Sigmoid colon (tissue), 6 donors: ENCODE measurements at regions not wholly inside any gene's neighbourhood (a gene's known extent, or its start where the extent isn't known, plus 50 kb on each side); places are given as distances from the start of the nearest gene placed in this dataset.
A peak's percentile ranks its signal among the peaks of the same experiment; 100 is the strongest.

Experiments used
- DNase-seq: peaks from one replicate; pipeline ENCODE4 v3.0.0-alpha.2; 2019
- H3K27ac ChIP-seq, 4 donors: fragments of 200-600 bp; sonication (generic); one replicate each; pipeline ENCODE4 v1.5.1; 2016 to 2019; ENCODE audit warnings: mild to moderate bottlenecking in 1 of 4
- H3K27me3 ChIP-seq, 3 donors: fragments of 200-600 bp; sonication (generic); one replicate each; pipeline ENCODE4 v1.5.1; 2019; ENCODE audit warnings: mild to moderate bottlenecking in 1 of 3
- H3K36me3 ChIP-seq, 4 donors: fragments of 200-600 bp; sonication (generic); one replicate each; pipeline ENCODE4 v1.5.1; 2016 to 2019
- H3K4me1 ChIP-seq, 4 donors: fragments of 200-600 bp; sonication (generic); one replicate each; pipeline ENCODE4 v1.5.1; 2017 to 2019
- H3K4me3 ChIP-seq, 4 donors: fragments of 200-600 bp; sonication (generic); one replicate each; pipeline ENCODE4 v1.5.1; 2017 to 2019; ENCODE audit warnings: mild to moderate bottlenecking in 2 of 4, moderate library complexity in 1 of 4
- H3K9me3 ChIP-seq, 4 donors: fragments of 200-600 bp in 3 of 4; sonication (generic) in 3 of 4; one replicate each; pipeline versions ENCODE4 v1.5.1 to v1.6.1; 2013 to 2019
- EP300 ChIP-seq, 4 donors: sonication (generic); formaldehyde crosslinking; IDR thresholded peaks; one replicate each; pipeline ENCODE4 v1.6.1; 2017; ENCODE audit warnings: antibody characterized with exemption in 4 of 4
- POLR2A ChIP-seq, 2 donors: fragments of 450-650 bp; IDR thresholded peaks; one replicate each; pipeline ENCODE4 v1.6.1; 2016; ENCODE audit warnings: antibody characterized with exemption in 2 of 2, mild to moderate bottlenecking in 2 of 2, moderate library complexity in 2 of 2
- POLR2AphosphoS5 ChIP-seq, 4 donors: sonication (generic); formaldehyde crosslinking; IDR thresholded peaks; one replicate each; pipeline ENCODE4 v1.6.1; 2017; ENCODE audit warnings: antibody characterized with exemption in 4 of 4
- WGBS, 2 donors: extraction: QIAGEN DNeasy Blood & Tissue Kit; methylation state at CpG; one replicate each; pipeline ENCODE4 v1.1.7; 2013; 5-methylcytosine and 5-hydroxymethylcytosine counted together
- intact Hi-C: fragments of 100-400 bp; cut with DNase I; formaldehyde crosslinking; loops from one replicate; pipeline ENCODE4 v1.15.1; 2023
- TF ChIP-seq, protein P1 (sequence below), 4 experiments: fragments of 450-650 bp in 3 of 4; fragments of 200-600 bp in 1 of 4; IDR thresholded peaks; one replicate each; pipeline ENCODE4 v1.5.1; 2016 to 2019; ENCODE audit warnings: antibody characterized with exemption in 4 of 4, mild to moderate bottlenecking in 3 of 4, moderate library complexity in 2 of 4
- donor health status: healthy with polysubstance abuse.
- donor health status: healthy.

DNA sequence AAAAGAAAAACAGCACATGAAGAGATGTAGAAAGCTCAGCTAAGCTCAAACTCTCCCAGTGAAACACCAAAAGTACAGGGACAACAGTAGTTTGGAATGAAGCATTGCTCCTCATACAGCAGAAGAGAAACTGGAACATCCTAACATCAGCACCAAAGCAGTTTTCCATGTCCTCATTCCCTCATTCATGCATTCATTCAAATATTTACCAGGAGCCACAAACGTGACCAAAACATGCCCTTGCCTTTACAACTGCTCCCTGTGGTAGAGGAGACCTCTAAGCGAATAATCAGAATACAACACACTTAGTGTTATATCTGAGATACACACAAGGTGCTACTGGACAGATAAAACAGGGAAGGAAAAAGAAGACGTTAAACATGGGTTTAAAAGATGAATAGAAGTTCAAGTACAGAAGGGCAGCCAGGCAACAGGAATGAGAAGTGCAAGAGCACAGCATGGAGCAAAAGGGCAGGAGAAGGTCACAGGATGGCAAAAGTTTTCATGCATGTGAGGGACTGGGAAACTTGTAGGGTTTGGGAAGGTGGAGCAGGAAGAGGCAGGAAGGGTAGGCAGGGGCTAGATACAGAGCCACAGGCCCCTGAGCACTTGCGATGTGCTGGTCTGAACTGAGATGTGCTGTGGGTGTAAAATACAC, 58.5 kb upstream of the LMCD1 start:
- no peak for DNase-seq
- H3K4me3 ChIP-seq = no peak overlapping the region
- H3K4me1 ChIP-seq = peaks cover 0 to 40% (median 33%) of the 10 kb centered on the region in 4 donors
- WGBS, 2 donors = 68 to 78% methylated on average over 4 of the region's 4 CpGs
- TF ChIP-seq POLR2A (IDR thresholded peaks at IDR 0.05) (no peak), EP300 (IDR thresholded peaks at IDR 0.05) (no peak), POLR2AphosphoS5 (IDR thresholded peaks at IDR 0.05) (no peak)
- TF ChIP-seq, protein P1, sequence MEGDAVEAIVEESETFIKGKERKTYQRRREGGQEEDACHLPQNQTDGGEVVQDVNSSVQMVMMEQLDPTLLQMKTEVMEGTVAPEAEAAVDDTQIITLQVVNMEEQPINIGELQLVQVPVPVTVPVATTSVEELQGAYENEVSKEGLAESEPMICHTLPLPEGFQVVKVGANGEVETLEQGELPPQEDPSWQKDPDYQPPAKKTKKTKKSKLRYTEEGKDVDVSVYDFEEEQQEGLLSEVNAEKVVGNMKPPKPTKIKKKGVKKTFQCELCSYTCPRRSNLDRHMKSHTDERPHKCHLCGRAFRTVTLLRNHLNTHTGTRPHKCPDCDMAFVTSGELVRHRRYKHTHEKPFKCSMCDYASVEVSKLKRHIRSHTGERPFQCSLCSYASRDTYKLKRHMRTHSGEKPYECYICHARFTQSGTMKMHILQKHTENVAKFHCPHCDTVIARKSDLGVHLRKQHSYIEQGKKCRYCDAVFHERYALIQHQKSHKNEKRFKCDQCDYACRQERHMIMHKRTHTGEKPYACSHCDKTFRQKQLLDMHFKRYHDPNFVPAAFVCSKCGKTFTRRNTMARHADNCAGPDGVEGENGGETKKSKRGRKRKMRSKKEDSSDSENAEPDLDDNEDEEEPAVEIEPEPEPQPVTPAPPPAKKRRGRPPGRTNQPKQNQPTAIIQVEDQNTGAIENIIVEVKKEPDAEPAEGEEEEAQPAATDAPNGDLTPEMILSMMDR (IDR thresholded peaks at IDR 0.05) = no peak
- H3K27me3 ChIP-seq = no peaks in the 10 kb centered on the region
- intact Hi-C loops = loop anchor here (1.0 to 5.0 kb wide), 3 partner anchors 59 to 180 kb away; partner anchors contain the start of gene LMCD1
- H3K36me3 ChIP-seq = no peaks in the 10 kb centered on the region
- no peaks in the 10 kb centered on the region for H3K9me3 ChIP-seq
- H3K27ac ChIP-seq = peak overlapping the region in 3 of 4 donors; percentile 73 to 76 (median 76)

DNA sequence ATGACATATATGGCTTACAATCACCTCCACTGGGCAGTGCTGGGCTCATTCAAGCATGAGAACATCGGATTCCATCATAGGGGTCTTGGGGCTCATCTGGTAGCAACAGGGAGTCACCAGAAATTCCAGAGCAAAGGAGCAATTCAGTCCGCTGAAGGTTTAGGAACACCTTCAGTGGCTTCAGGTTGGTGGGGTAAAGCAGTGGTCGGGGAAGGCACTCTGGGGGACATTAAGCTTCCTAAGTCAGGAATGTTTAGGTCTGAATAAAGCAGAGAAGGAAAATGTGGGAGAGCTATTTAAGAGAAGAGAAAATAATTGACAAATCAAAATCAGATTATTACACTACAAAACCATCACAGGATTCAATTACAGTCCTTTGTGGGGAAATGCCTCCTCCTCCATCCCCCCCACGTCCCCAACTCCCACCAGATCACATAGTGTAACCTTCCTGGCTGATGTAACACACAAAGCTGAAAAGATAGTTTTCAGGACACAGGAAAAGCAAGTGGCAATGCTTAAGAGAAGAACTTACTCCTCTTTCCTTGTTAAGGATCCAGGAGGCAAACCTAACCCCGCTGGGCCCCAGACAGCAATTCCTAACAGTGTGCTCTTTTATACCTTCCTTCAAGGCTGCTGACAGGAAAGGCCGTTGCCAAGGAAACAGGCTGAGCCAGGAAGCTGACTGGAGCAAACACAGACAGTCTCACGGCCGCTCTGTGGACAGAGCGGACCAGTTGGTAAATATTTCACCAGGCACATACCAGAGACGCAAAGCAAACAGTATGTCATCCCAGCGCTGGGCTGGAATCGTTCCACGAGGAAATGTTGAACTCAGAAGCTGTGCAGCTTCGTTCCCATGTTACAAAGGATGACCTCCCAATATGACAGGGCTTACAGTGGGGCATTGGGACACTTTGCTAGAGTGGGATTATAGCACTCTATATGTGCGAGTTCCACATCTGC, 57.5 kb upstream of the LMCD1 start:
- 18 to 27% methylated on average over 15 of the region's 15 CpGs for WGBS, 2 donors
- intact Hi-C loops = loop anchor here (5.0 kb wide), 1 partner anchor 58 kb away; the partner anchor contains the start of gene LMCD1
- H3K4me1 ChIP-seq = peaks cover 0 to 40% (median 33%) of the 10 kb centered on the region in 4 donors
- peak; percentile 86 for DNase-seq
- H3K9me3 ChIP-seq = no peaks in the 10 kb centered on the region
- H3K27me3 ChIP-seq = no peaks in the 10 kb centered on the region
- peak overlapping the region; percentile 59 to 76 (median 74) for H3K27ac ChIP-seq
- TF ChIP-seq EP300 (IDR thresholded peaks at IDR 0.05) (peak in 1 of 4 donors; percentile 10), POLR2A (IDR thresholded peaks at IDR 0.05) (no peak), POLR2AphosphoS5 (IDR thresholded peaks at IDR 0.05) (peak in 3 of 4 donors; percentile 42 to 67 (median 56))
- TF ChIP-seq, protein P1 (IDR thresholded peaks at IDR 0.05) = no peak
- no peak overlapping the region for H3K4me3 ChIP-seq
- no peaks in the 10 kb centered on the region for H3K36me3 ChIP-seq

DNA sequence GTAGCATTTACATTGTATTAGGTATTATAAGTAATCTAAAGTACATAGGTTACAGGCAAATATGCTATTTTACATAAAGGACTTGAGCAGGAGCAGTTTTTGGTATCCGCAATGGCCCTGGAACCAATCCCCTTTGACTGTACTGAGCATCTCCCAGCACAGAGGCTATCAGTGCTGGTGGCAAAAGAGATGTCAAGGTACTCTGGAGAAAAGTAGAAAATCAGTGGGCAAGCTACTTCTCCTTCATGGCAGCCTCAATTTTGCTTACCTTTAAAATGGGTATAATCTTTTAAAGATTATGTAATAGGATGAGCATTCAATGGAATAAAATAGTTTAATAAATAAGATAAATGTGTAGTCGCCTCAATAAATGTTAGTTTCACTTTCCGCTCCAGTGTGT, 56.7 kb upstream of the LMCD1 start:
- H3K4me3 ChIP-seq = no peak overlapping the region
- peaks cover 0 to 40% (median 33%) of the 10 kb centered on the region in 4 donors for H3K4me1 ChIP-seq
- H3K27me3 ChIP-seq = no peaks in the 10 kb centered on the region
- 85 to 87% methylated on average over 3 of the region's 3 CpGs for WGBS, 2 donors
- DNase-seq = no peak
- peak overlapping the region; percentile 59 to 76 (median 74) for H3K27ac ChIP-seq
- no peaks in the 10 kb centered on the region for H3K36me3 ChIP-seq
- no peaks in the 10 kb centered on the region for H3K9me3 ChIP-seq
- intact Hi-C loops = loop anchor here (5.0 kb wide), 1 partner anchor 57 kb away; the partner anchor contains the start of gene LMCD1
- TF ChIP-seq EP300 (IDR thresholded peaks at IDR 0.05) (no peak), POLR2AphosphoS5 (IDR thresholded peaks at IDR 0.05) (no peak), POLR2A (IDR thresholded peaks at IDR 0.05) (no peak)
- TF ChIP-seq, protein P1 (IDR thresholded peaks at IDR 0.05) = no peak

DNA sequence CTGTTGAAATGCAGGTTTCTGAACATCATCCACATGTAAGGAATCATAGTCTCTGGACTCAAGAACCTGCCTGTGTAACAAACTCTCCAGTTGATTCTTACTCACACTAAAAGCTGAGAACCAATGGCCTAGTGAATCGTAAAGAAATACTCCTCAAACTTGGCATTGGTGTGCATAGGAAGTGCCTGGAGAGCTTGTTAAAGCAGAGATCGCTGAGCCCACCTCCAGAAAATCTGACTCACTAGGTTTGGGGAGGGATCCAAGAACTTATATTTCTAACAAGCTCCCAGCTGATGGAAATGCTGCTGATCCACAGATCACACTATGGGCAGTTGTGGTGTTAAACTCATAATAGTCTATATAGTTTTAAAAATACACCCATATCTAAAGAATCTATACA, 55.8 kb upstream of the LMCD1 start:
- WGBS, 2 donors = 70 to 74% methylated on average over 2 of the region's 2 CpGs
- Histone ChIP-seq H3K4me1 (peaks cover 0 to 40% (median 33%) of the 10 kb centered on the region in 4 donors), H3K36me3 (no peaks in the 10 kb centered on the region), H3K27ac (peak overlapping the region in 2 of 4 donors; percentile 14 to 29), H3K4me3 (no peak overlapping the region), H3K27me3 (no peaks in the 10 kb centered on the region), H3K9me3 (no peaks in the 10 kb centered on the region)
- no peak for DNase-seq
- TF ChIP-seq POLR2A (IDR thresholded peaks at IDR 0.05) = no peak
- no peak for TF ChIP-seq POLR2AphosphoS5 (IDR thresholded peaks at IDR 0.05)
- no peak for TF ChIP-seq EP300 (IDR thresholded peaks at IDR 0.05)
- TF ChIP-seq, protein P1 (IDR thresholded peaks at IDR 0.05) = no peak
- intact Hi-C loops = no loop called here
